Vagina (tissue), 2 donors: ENCODE measurements at regions not wholly inside any gene's neighbourhood (a gene's known extent, or its start where the extent isn't known, plus 50 kb on each side); places are given as distances from the start of the nearest gene placed in this dataset.
"Not testable (repeated sequence)": the region's sequence is repeated elsewhere in the genome, so short reads cannot be mapped to it uniquely, and the experiment has no call there.

Experiments used
- CTCF ChIP-seq, 3 experiments: fragments of 450-650 bp in 2 of 3; fragments of 200-600 bp in 1 of 3; sonication (generic) in 1 of 3; IDR thresholded peaks; one replicate each; pipeline ENCODE4 v1.5.1; 2017 to 2019; ENCODE audit warnings: antibody characterized with exemption in 3 of 3, mild to moderate bottlenecking in 2 of 3, moderate library complexity in 2 of 3
- POLR2A ChIP-seq, 2 donors: fragments of 450-650 bp; IDR thresholded peaks; one replicate each; pipeline ENCODE4 v1.6.1; 2017; ENCODE audit warnings: antibody characterized with exemption in 2 of 2, mild to moderate bottlenecking in 2 of 2, moderate library complexity in 2 of 2
- POLR2AphosphoS5 ChIP-seq, 2 donors: sonication (generic); formaldehyde crosslinking; IDR thresholded peaks; one replicate each; pipeline ENCODE4 v1.9.0; 2017; ENCODE audit warnings: antibody characterized with exemption in 2 of 2, mild to moderate bottlenecking in 2 of 2, low read depth in 1 of 2; ENCODE audit not compliant: insufficient read depth in 1 of 2

GRCh38 chr5:101040002-101040401 is 136.9 kb upstream of the ST8SIA4 start:
- TF ChIP-seq POLR2A (IDR thresholded peaks at IDR 0.05); CTCF (IDR thresholded peaks at IDR 0.05); POLR2AphosphoS5 (IDR thresholded peaks at IDR 0.05; ENCODE audit: insufficient read depth in 1 of 2, low read depth in 1 of 2): not testable (repeated sequence)
